Neuron (in vitro differentiated cells): ENCODE measurements at regions not wholly inside any gene's neighbourhood (a gene's known extent, or its start where the extent isn't known, plus 50 kb on each side); places are given as distances from the start of the nearest gene placed in this dataset.
"Not testable (repeated sequence)": the region's sequence is repeated elsewhere in the genome, so short reads cannot be mapped to it uniquely, and the experiment has no call there.

Experiments
- H2AFZ ChIP-seq: one replicate; pipeline ENCODE4 v1.6.1; 2013; ENCODE audit warnings: low read depth, mild to moderate bottlenecking, inconsistent platforms, low read length, moderate library complexity
- H3K27me3 ChIP-seq: one replicate; pipeline ENCODE4 v1.6.1; 2013; ENCODE audit warnings: low read length; ENCODE audit not compliant: insufficient read depth
- H3K36me3 ChIP-seq: one replicate; pipeline ENCODE4 v1.6.1; 2013; ENCODE audit warnings: low read length; ENCODE audit not compliant: insufficient read depth
- H3K4me1 ChIP-seq: one replicate; pipeline ENCODE4 v1.6.1; 2013; ENCODE audit warnings: low read length; ENCODE audit not compliant: insufficient read depth
- H3K4me3 ChIP-seq: 2 replicates; pipeline ENCODE4 v1.5.1; 2013; ENCODE audit warnings: mild to moderate bottlenecking, low read length, moderate library complexity
- H3K9me3 ChIP-seq: one replicate; pipeline ENCODE4 v1.6.1; 2013; ENCODE audit warnings: low read length

GRCh38 chr9:75235632-75236031 is 147.3 kb downstream of the OSTF1 start:
- Histone ChIP-seq H3K4me1 (no peaks in the 10 kb centered on the region), H3K9me3 (no peaks in the 10 kb centered on the region), H2AFZ (no peak overlapping the region), H3K36me3 (no peaks in the 10 kb centered on the region), H3K27me3 (no peaks in the 10 kb centered on the region), H3K4me3 (no peak overlapping the region)

GRCh38 chr9:75238311-75238976 is 150.1 kb downstream of the OSTF1 start:
- Histone ChIP-seq H3K9me3 (no peaks in the 10 kb centered on the region), H3K4me3 (no peak overlapping the region), H3K36me3 (no peaks in the 10 kb centered on the region), H3K4me1 (no peaks in the 10 kb centered on the region), H3K27me3 (no peaks in the 10 kb centered on the region), H2AFZ (no peak overlapping the region)

GRCh38 chr9:75239176-75239575 is 150.9 kb downstream of the OSTF1 start:
- Histone ChIP-seq H3K27me3 (no peaks in the 10 kb centered on the region), H3K4me1 (no peaks in the 10 kb centered on the region), H3K9me3 (no peaks in the 10 kb centered on the region), H2AFZ (no peak overlapping the region), H3K4me3 (no peak overlapping the region), H3K36me3 (no peaks in the 10 kb centered on the region)

DNA sequence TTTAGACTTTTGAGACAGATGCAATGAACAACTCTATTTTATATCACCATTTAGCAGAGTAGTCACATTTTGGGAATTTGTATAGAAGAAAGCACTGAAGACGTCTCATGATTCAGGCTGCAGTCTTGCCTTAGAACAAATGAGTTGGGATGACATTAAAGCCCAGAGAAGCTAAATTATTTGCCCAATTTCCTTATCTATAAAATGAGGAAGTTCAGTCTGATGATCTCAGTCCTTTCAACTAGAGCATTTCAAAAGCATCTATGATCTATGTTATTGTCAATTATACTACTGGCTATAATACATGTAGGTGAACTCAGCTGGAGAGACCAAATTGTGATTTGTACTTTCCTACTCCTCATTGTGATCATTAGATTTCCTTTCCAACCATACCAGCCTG is 154.1 kb downstream of the OSTF1 start:
- H3K9me3 ChIP-seq, result no peaks in the 10 kb centered on the region
- H3K4me1 ChIP-seq, result no peaks in the 10 kb centered on the region
- no peaks in the 10 kb centered on the region for H3K27me3 ChIP-seq
- H3K4me3 ChIP-seq, result no peak overlapping the region
- H3K36me3 ChIP-seq, result no peaks in the 10 kb centered on the region
- no peak overlapping the region for H2AFZ ChIP-seq

DNA sequence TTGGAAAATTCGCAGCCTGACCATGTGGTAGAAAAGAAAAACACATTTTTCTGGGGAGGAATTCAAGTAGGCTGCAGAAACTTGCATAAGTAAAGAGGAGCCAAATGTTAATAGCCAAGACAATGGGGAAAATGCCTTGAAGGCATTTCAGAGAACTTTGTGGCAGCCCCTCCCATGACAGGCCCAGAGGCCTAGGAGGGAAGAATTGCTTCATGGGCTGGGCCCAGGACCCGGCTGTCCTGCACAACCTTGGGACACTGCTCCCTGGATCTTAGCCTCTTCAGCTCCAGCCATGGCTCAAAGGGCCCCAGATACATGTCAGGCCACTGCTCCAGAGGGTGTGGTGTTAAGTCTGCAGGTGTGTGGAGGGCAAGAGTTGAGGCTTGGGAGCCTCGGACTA is 158.6 kb downstream of the OSTF1 start:
- Histone ChIP-seq H3K4me1 (no peaks in the 10 kb centered on the region), H3K4me3 (no peak overlapping the region), H3K27me3 (no peaks in the 10 kb centered on the region), H2AFZ (no peak overlapping the region), H3K36me3 (no peaks in the 10 kb centered on the region), H3K9me3 (no peaks in the 10 kb centered on the region)

DNA sequence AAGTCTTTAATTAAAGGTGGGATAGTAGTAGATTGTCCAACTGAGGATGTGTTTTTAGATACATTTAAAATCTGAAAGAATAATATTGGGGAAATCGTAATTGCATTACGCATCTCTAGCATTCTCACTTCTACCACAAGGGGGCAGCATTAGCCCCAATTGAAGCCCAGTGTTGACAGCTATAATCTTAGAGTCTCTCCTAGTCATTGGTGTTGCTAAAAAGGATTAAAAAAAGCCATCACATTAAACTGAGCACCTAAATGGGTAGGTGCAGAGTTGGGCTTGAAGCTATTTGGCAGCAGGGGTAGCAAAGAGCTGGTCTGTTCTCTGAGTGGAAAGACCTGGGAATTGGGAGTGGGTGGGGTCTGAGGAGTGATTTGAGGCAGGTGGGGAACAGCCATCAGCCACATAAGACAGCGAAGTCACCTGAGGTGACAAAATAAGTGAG is 177.2 kb downstream of the OSTF1 start:
- no peaks in the 10 kb centered on the region for H3K9me3 ChIP-seq
- no peaks in the 10 kb centered on the region for H3K27me3 ChIP-seq
- H3K4me1 ChIP-seq, result no peaks in the 10 kb centered on the region
- H3K36me3 ChIP-seq, result no peaks in the 10 kb centered on the region
- H2AFZ ChIP-seq, result no peak overlapping the region
- H3K4me3 ChIP-seq, result no peak overlapping the region

DNA sequence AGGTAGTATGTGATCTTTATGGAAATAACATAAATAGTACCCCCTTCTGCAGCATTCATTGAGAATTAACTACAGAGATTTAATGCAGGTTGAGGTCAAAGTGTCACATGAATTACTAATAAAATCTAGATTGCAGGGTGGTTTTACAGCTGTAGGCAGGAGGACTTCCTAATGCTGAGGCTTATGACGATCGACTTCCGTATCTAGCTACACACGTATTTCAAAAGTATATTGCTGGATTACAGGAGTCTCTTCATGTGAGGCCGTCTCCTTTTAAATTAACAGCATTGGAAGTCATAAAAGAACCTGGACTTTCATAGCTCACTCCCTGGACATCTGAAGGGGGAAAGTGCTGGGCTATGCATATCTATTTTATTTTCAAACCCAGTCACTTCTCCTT is 180.9 kb downstream of the OSTF1 start:
- Histone ChIP-seq H3K4me3 (no peak overlapping the region), H3K36me3 (no peaks in the 10 kb centered on the region), H2AFZ (no peak overlapping the region), H3K4me1 (no peaks in the 10 kb centered on the region), H3K9me3 (no peaks in the 10 kb centered on the region), H3K27me3 (no peaks in the 10 kb centered on the region)

- H3K4me1 ChIP-seq, H3K27me3 ChIP-seq, H3K4me3 ChIP-seq, H3K9me3 ChIP-seq, H3K36me3 ChIP-seq, H2AFZ ChIP-seq: not testable (repeated sequence)
These were observed 184.7 kb downstream of the OSTF1 start for GRCh38 chr9:75273055-75273454.

GRCh38 chr9:75274781-75275180 is 186.5 kb downstream of the OSTF1 start:
- no peaks in the 10 kb centered on the region for H3K9me3 ChIP-seq
- no peaks in the 10 kb centered on the region for H3K36me3 ChIP-seq
- H3K4me1 ChIP-seq, result no peaks in the 10 kb centered on the region
- no peak overlapping the region for H2AFZ ChIP-seq
- no peak overlapping the region for H3K4me3 ChIP-seq
- H3K27me3 ChIP-seq, result no peaks in the 10 kb centered on the region

- Histone ChIP-seq H3K36me3 (no peaks in the 10 kb centered on the region), H3K27me3 (no peaks in the 10 kb centered on the region), H3K9me3 (no peaks in the 10 kb centered on the region), H2AFZ (no peak overlapping the region), H3K4me3 (no peak overlapping the region), H3K4me1 (no peaks in the 10 kb centered on the region)
These were observed 193.7 kb downstream of the OSTF1 start for GRCh38 chr9:75282047-75282446.

GRCh38 chr9:75289332-75289731 is 201.0 kb downstream of the OSTF1 start:
- H3K36me3 ChIP-seq, result no peaks in the 10 kb centered on the region
- H3K4me3 ChIP-seq, result no peak overlapping the region
- no peaks in the 10 kb centered on the region for H3K4me1 ChIP-seq
- no peak overlapping the region for H2AFZ ChIP-seq
- H3K9me3 ChIP-seq, result no peaks in the 10 kb centered on the region
- no peaks in the 10 kb centered on the region for H3K27me3 ChIP-seq

- Histone ChIP-seq H3K4me1 (no peaks in the 10 kb centered on the region), H2AFZ (no peak overlapping the region), H3K27me3 (no peaks in the 10 kb centered on the region), H3K4me3 (no peak overlapping the region), H3K9me3 (no peaks in the 10 kb centered on the region), H3K36me3 (no peaks in the 10 kb centered on the region)
These were observed 211.0 kb downstream of the OSTF1 start for GRCh38 chr9:75299324-75299723.

GRCh38 chr9:75333624-75334023 is 245.3 kb downstream of the OSTF1 start:
- no peaks in the 10 kb centered on the region for H3K27me3 ChIP-seq
- H3K4me1 ChIP-seq, result no peaks in the 10 kb centered on the region
- H3K9me3 ChIP-seq, result no peaks in the 10 kb centered on the region
- no peak overlapping the region for H2AFZ ChIP-seq
- no peaks in the 10 kb centered on the region for H3K36me3 ChIP-seq
- no peak overlapping the region for H3K4me3 ChIP-seq

GRCh38 chr9:75358846-75359245 is 270.5 kb downstream of the OSTF1 start:
- Histone ChIP-seq H3K36me3 (no peaks in the 10 kb centered on the region), H2AFZ (no peak overlapping the region), H3K4me3 (no peak overlapping the region), H3K27me3 (no peaks in the 10 kb centered on the region), H3K9me3 (no peaks in the 10 kb centered on the region), H3K4me1 (no peaks in the 10 kb centered on the region)
